Parathyroid adenoma (tissue), 2 donors: ENCODE measurements at regions not wholly inside any gene's neighbourhood (a gene's known extent, or its start where the extent isn't known, plus 50 kb on each side); places are given as distances from the start of the nearest gene placed in this dataset.

Source experiments
- H2AFZ ChIP-seq: fragments of 300-600 bp; sonication (generic); one replicate; pipeline ENCODE4 v1.7.0; 2017; ENCODE audit warnings: antibody characterized with exemption, mild to moderate bottlenecking
- H3K27ac ChIP-seq: fragments of 300-600 bp; sonication (generic); one replicate; pipeline ENCODE4 v1.7.0; 2017
- H3K27me3 ChIP-seq: fragments of 300-600 bp; sonication (generic); one replicate; pipeline ENCODE4 v1.7.0; 2017; ENCODE audit warnings: low read length; ENCODE audit not compliant: control insufficient read depth, insufficient read depth
- H3K36me3 ChIP-seq: fragments of 300-600 bp; sonication (generic); one replicate; pipeline ENCODE4 v1.7.0; 2017; ENCODE audit warnings: low read length; ENCODE audit not compliant: control insufficient read depth, insufficient read depth
- H3K4me1 ChIP-seq: fragments of 300-600 bp; sonication (generic); one replicate; pipeline ENCODE4 v1.7.0; 2017; ENCODE audit warnings: control low read depth
- H3K4me2 ChIP-seq: fragments of 300-600 bp; sonication (generic); one replicate; pipeline ENCODE4 v1.7.0; 2017; ENCODE audit warnings: low read length
- H3K4me3 ChIP-seq: fragments of 300-600 bp; sonication (generic); one replicate; pipeline ENCODE4 v1.7.0; 2017; ENCODE audit warnings: low read depth, low read length
- H3K79me2 ChIP-seq: fragments of 300-600 bp; sonication (generic); one replicate; pipeline ENCODE4 v1.7.0; 2017; ENCODE audit warnings: control low read depth
- H3K9ac ChIP-seq: fragments of 300-600 bp; sonication (generic); one replicate; pipeline ENCODE4 v1.7.0; 2017; ENCODE audit warnings: mild to moderate bottlenecking
- H3K9me3 ChIP-seq: fragments of 300-600 bp; sonication (generic); one replicate; pipeline ENCODE4 v1.7.0; 2017; ENCODE audit warnings: low read length; ENCODE audit not compliant: control insufficient read depth
- CTCF ChIP-seq: fragments of 300-600 bp; sonication (generic); IDR thresholded peaks from one replicate; pipeline ENCODE4 v1.7.0; 2017; ENCODE audit warnings: antibody characterized with exemption, mild to moderate bottlenecking
- donor health status: primary hyperparathyroidism.

GRCh38 chr5:104375345-104375744 is 812.8 kb upstream of the NUDT12 start:
- Histone ChIP-seq H3K79me2 (no peaks in the 10 kb centered on the region), H3K36me3 (no peaks in the 10 kb centered on the region), H3K27ac (no peak overlapping the region), H3K9ac (no peak overlapping the region), H3K4me1 (no peaks in the 10 kb centered on the region), H3K4me2 (no peak overlapping the region), H3K4me3 (no peak overlapping the region), H2AFZ (no peak overlapping the region), H3K9me3 (no peaks in the 10 kb centered on the region), H3K27me3 (no peaks in the 10 kb centered on the region)
- no peak for TF ChIP-seq CTCF

- H3K27me3 ChIP-seq, result no peaks in the 10 kb centered on the region
- no peak overlapping the region for H3K9ac ChIP-seq
- no peak for TF ChIP-seq CTCF
- no peak overlapping the region for H2AFZ ChIP-seq
- no peak overlapping the region for H3K4me3 ChIP-seq
- H3K79me2 ChIP-seq, result no peaks in the 10 kb centered on the region
- no peak overlapping the region for H3K27ac ChIP-seq
- H3K4me2 ChIP-seq, result no peak overlapping the region
- peaks cover 2% of the 10 kb centered on the region for H3K4me1 ChIP-seq
- no peaks in the 10 kb centered on the region for H3K36me3 ChIP-seq
- H3K9me3 ChIP-seq, result no peaks in the 10 kb centered on the region
Observed at GRCh38 chr5:104372796-104373195, 810.2 kb upstream of the NUDT12 start.

GRCh38 chr5:104372376-104372775 is 809.8 kb upstream of the NUDT12 start:
- Histone ChIP-seq H3K9ac (no peak overlapping the region), H3K9me3 (no peaks in the 10 kb centered on the region), H3K4me2 (no peak overlapping the region), H2AFZ (no peak overlapping the region), H3K79me2 (no peaks in the 10 kb centered on the region), H3K36me3 (no peaks in the 10 kb centered on the region), H3K27me3 (no peaks in the 10 kb centered on the region), H3K4me3 (no peak overlapping the region), H3K4me1 (peaks cover 2% of the 10 kb centered on the region), H3K27ac (no peak overlapping the region)
- no peak for TF ChIP-seq CTCF

GRCh38 chr5:104370523-104370922 is 807.9 kb upstream of the NUDT12 start:
- H3K9ac ChIP-seq, result no peak overlapping the region
- no peak for TF ChIP-seq CTCF
- no peak overlapping the region for H3K27ac ChIP-seq
- H3K4me2 ChIP-seq, result no peak overlapping the region
- no peak overlapping the region for H2AFZ ChIP-seq
- no peaks in the 10 kb centered on the region for H3K27me3 ChIP-seq
- no peak overlapping the region for H3K4me3 ChIP-seq
- H3K36me3 ChIP-seq, result no peaks in the 10 kb centered on the region
- H3K4me1 ChIP-seq, result peaks cover 2% of the 10 kb centered on the region
- no peaks in the 10 kb centered on the region for H3K9me3 ChIP-seq
- no peaks in the 10 kb centered on the region for H3K79me2 ChIP-seq

GRCh38 chr5:104367978-104368377 is 805.4 kb upstream of the NUDT12 start:
- Histone ChIP-seq H3K79me2 (no peaks in the 10 kb centered on the region), H3K36me3 (no peaks in the 10 kb centered on the region), H3K27me3 (no peaks in the 10 kb centered on the region), H3K4me2 (no peak overlapping the region), H2AFZ (no peak overlapping the region), H3K9ac (no peak overlapping the region), H3K27ac (no peak overlapping the region), H3K4me1 (peaks cover 2% of the 10 kb centered on the region), H3K9me3 (no peaks in the 10 kb centered on the region), H3K4me3 (no peak overlapping the region)
- TF ChIP-seq CTCF, result no peak
